ENCODE measurements at regions not wholly inside any gene's neighbourhood (a gene's known extent, or its start where the extent isn't known, plus 50 kb on each side); places are given as distances from the start of the nearest gene placed in this dataset.

DNA sequence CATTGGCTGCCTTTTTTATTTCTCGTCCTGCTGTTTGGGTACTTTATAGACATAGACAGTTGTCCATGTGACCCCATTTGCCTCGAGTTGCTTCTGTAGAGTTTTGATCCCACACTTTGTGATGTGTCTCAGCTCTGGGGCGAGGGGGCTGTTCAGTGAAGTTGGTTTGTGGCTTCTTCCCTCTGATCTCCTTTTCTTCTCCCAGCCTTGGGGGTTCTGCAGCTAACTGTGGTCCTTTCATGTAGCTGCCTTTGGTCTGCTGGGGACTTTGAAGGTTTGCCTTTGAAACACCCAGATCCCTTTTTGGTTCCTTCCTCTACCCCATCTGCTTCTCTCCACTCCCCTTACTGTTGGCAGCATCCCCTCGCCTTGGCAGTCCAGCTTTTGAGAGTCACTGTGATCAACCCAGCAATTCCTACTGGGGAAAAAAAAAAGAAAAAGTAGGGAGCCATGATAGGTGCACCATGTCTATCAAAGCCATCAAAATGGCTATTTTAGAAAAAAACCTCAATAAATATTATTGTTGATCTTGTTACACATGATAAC is 728.8 kb upstream of the RBFOX1 start:
- H3K4me1 ChIP-seq = no peaks in the 10 kb centered on the region
- no peaks in the 10 kb centered on the region for H3K36me3 ChIP-seq (ENCODE audit: low read depth, missing control alignments)
- intact Hi-C loops (cut with DNase I; ENCODE audit: low total_unique reads) = no loop called here
- DNase-seq = no peak
- no peak overlapping the region for H3K4me3 ChIP-seq
- no peak overlapping the region for H3K27ac ChIP-seq
- H3K27me3 ChIP-seq = no peaks in the 10 kb centered on the region
- 81 to 83% methylated on average over 4 of the region's 4 CpGs for WGBS, 2 donors
- TF ChIP-seq CTCF (IDR thresholded peaks at IDR 0.05) = no peak
- no peak for TF ChIP-seq POLR2A (IDR thresholded peaks at IDR 0.05)
- no peaks in the 10 kb centered on the region for H3K9me3 ChIP-seq

GRCh38 chr16:6602405-6602804 is 730.2 kb upstream of the RBFOX1 start:
- no peak for DNase-seq
- Histone ChIP-seq H3K27me3 (no peaks in the 10 kb centered on the region), H3K4me3 (no peak overlapping the region), H3K9me3 (no peaks in the 10 kb centered on the region), H3K36me3 (ENCODE audit: low read depth, missing control alignments) (no peaks in the 10 kb centered on the region), H3K4me1 (no peaks in the 10 kb centered on the region), H3K27ac (no peak overlapping the region)
- TF ChIP-seq POLR2A (IDR thresholded peaks at IDR 0.05) = no peak
- no peak for TF ChIP-seq CTCF (IDR thresholded peaks at IDR 0.05)
- intact Hi-C loops (cut with DNase I; ENCODE audit: low total_unique reads) = no loop called here
- WGBS, 2 donors = 73 to 88% methylated on average over 1 of the region's 1 CpG

- intact Hi-C loops (cut with DNase I; ENCODE audit: low total_unique reads) = no loop called here
- TF ChIP-seq CTCF (IDR thresholded peaks at IDR 0.05) (no peak), POLR2A (IDR thresholded peaks at IDR 0.05) (no peak)
- no peaks in the 10 kb centered on the region for H3K4me1 ChIP-seq
- no peaks in the 10 kb centered on the region for H3K9me3 ChIP-seq
- H3K36me3 ChIP-seq (ENCODE audit: low read depth, missing control alignments) = no peaks in the 10 kb centered on the region
- H3K27ac ChIP-seq = no peak overlapping the region
- no peak overlapping the region for H3K4me3 ChIP-seq
- H3K27me3 ChIP-seq = no peaks in the 10 kb centered on the region
- WGBS, 2 donors = 21 to 31% methylated on average over 6 of the region's 6 CpGs
- DNase-seq = no peak
These were observed 732.5 kb upstream of the RBFOX1 start for GRCh38 chr16:6600167-6600566.

DNA sequence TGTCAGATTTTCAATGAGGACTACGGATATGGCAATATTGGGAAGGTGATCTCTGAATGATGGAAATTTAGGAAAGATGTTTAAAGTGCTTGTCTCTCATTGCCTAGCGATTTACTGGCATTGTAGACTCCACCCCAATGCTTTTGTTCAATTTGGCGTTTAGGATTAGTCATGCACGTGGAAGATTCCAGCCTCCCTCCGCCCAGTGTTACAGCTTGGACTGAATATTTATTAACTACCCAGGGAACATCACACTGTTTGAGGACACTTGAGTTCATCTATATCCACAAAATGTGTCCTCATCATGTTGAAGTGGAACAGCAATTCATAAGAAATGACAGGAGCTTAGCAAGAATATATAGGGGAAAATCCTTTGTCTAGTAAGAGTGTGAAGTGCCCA is 738.8 kb upstream of the RBFOX1 start:
- intact Hi-C loops (cut with DNase I; ENCODE audit: low total_unique reads) = no loop called here
- Histone ChIP-seq H3K27ac (no peak overlapping the region), H3K4me1 (no peaks in the 10 kb centered on the region), H3K9me3 (no peaks in the 10 kb centered on the region), H3K27me3 (no peaks in the 10 kb centered on the region), H3K4me3 (no peak overlapping the region), H3K36me3 (ENCODE audit: low read depth, missing control alignments) (no peaks in the 10 kb centered on the region)
- TF ChIP-seq POLR2A (IDR thresholded peaks at IDR 0.05) (no peak), CTCF (IDR thresholded peaks at IDR 0.05) (no peak)
- DNase-seq = no peak
- 82 to 89% methylated on average over 5 of the region's 5 CpGs for WGBS, 2 donors

GRCh38 chr16:6576606-6577005 is 756.0 kb upstream of the RBFOX1 start:
- H3K4me1 ChIP-seq = no peaks in the 10 kb centered on the region
- H3K4me3 ChIP-seq = no peak overlapping the region
- no peaks in the 10 kb centered on the region for H3K9me3 ChIP-seq
- no peak for TF ChIP-seq POLR2A (IDR thresholded peaks at IDR 0.05)
- no peak overlapping the region for H3K27ac ChIP-seq
- intact Hi-C loops (cut with DNase I; ENCODE audit: low total_unique reads) = no loop called here
- no peaks in the 10 kb centered on the region for H3K27me3 ChIP-seq
- WGBS, 2 donors = 58 to 64% methylated on average over 3 of the region's 3 CpGs
- no peaks in the 10 kb centered on the region for H3K36me3 ChIP-seq (ENCODE audit: low read depth, missing control alignments)
- DNase-seq = no peak
